ENCODE measurements at regions not wholly inside any gene's neighbourhood (a gene's known extent, or its start where the extent isn't known, plus 50 kb on each side); places are given as distances from the start of the nearest gene placed in this dataset.

DNA sequence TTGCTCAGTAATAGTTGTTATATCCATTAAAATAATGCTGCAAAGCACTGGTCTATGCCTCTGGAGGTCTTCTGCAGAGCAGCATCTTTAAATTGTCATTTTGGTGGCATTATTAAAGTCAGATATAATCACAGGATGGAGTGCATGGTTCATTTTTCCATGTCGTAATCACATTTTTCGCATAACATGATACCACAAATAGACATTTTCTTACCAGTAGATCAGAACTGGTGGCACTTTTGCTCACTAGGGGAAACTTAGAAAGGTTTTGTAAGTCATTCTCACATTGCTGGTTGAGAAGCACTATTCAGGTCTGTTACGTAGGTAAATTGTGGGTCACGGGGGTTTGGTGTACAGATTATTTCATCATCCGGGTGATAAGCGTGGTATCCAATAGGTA is 484.5 kb upstream of the PRKX start:
- TF ChIP-seq, protein P1, sequence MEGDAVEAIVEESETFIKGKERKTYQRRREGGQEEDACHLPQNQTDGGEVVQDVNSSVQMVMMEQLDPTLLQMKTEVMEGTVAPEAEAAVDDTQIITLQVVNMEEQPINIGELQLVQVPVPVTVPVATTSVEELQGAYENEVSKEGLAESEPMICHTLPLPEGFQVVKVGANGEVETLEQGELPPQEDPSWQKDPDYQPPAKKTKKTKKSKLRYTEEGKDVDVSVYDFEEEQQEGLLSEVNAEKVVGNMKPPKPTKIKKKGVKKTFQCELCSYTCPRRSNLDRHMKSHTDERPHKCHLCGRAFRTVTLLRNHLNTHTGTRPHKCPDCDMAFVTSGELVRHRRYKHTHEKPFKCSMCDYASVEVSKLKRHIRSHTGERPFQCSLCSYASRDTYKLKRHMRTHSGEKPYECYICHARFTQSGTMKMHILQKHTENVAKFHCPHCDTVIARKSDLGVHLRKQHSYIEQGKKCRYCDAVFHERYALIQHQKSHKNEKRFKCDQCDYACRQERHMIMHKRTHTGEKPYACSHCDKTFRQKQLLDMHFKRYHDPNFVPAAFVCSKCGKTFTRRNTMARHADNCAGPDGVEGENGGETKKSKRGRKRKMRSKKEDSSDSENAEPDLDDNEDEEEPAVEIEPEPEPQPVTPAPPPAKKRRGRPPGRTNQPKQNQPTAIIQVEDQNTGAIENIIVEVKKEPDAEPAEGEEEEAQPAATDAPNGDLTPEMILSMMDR (IDR thresholded peaks at IDR 0.05; ENCODE audit: insufficient read depth, low read depth, low read length) = no peak
- TF ChIP-seq EZH2 (IDR thresholded peaks at IDR 0.05; ENCODE audit: insufficient read depth, low read length) = no peak

Measured in astrocyte (in vitro differentiated cells and primary cell).